AG04449 (cell line): ENCODE measurements at regions not wholly inside any gene's neighbourhood (a gene's known extent, or its start where the extent isn't known, plus 50 kb on each side); places are given as distances from the start of the nearest gene placed in this dataset.

Source experiments
- CTCF ChIA-PET: fragments of 350-600 bp; formaldehyde crosslinking; extraction: SDS; loops from one replicate; lab custom pipeline; 2021; ENCODE audit warnings: antibody characterized with exemption; lab: Yijun Ruan, JAX
- POLR2A ChIA-PET: fragments of 400-600, 350-600 bp; formaldehyde crosslinking; extraction: SDS; loops from one replicate; lab custom pipeline; 2020; ENCODE audit warnings: antibody characterized with exemption, inconsistent platforms; lab: Yijun Ruan, JAX
- DNase-seq: peaks from one replicate; pipeline ENCODE4 v3.0.0-alpha.2; 2010; ENCODE audit warnings: low read depth, low spot score
- H3K4me3 ChIP-seq: 2 replicates; pipeline ENCODE4 v1.5.1; 2011; ENCODE audit warnings: low read depth, mild to moderate bottlenecking, control low read depth, low read length
- CTCF ChIP-seq: IDR thresholded peaks from one replicate; pipeline ENCODE4 v1.5.1; 2011; ENCODE audit warnings: mild to moderate bottlenecking, moderate library complexity, low read length, control low read depth, inconsistent platforms; ENCODE audit not compliant: insufficient read depth; ENCODE audit errors: missing control alignments

- H3K4me3 ChIP-seq, result no peak overlapping the region
- DNase-seq, result no peak
- CTCF ChIA-PET, result no interaction called here
- no peak for TF ChIP-seq CTCF
- POLR2A ChIA-PET, result no interaction called here
Measured at GRCh38 chr7:125526092-125526491, 596.5 kb upstream of the POT1 start.

- no peak for DNase-seq
- no peak for TF ChIP-seq CTCF
- CTCF ChIA-PET, result no interaction called here
- POLR2A ChIA-PET, result no interaction called here
- no peak overlapping the region for H3K4me3 ChIP-seq
Measured at GRCh38 chr7:125516194-125516593, 586.6 kb upstream of the POT1 start.

GRCh38 chr7:125512373-125512772 is 582.7 kb upstream of the POT1 start:
- POLR2A ChIA-PET, result no interaction called here
- CTCF ChIA-PET, result no interaction called here
- no peak for DNase-seq
- TF ChIP-seq CTCF, result no peak
- H3K4me3 ChIP-seq, result no peak overlapping the region

GRCh38 chr7:125511310-125511709 is 581.7 kb upstream of the POT1 start:
- DNase-seq, result no peak
- H3K4me3 ChIP-seq, result no peak overlapping the region
- ChIA-PET POLR2A (no interaction called here), CTCF (no interaction called here)
- no peak for TF ChIP-seq CTCF

GRCh38 chr7:125506331-125506730 is 576.7 kb upstream of the POT1 start:
- no peak for TF ChIP-seq CTCF
- DNase-seq, result no peak
- no peak overlapping the region for H3K4me3 ChIP-seq
- ChIA-PET CTCF (no interaction called here), POLR2A (no interaction called here)

- CTCF ChIA-PET, result no interaction called here
- POLR2A ChIA-PET, result no interaction called here
- TF ChIP-seq CTCF, result no peak
- no peak for DNase-seq
- H3K4me3 ChIP-seq, result no peak overlapping the region
Measured at GRCh38 chr7:125504848-125505247, 575.2 kb upstream of the POT1 start.
